ENCODE measurements at regions not wholly inside any gene's neighbourhood (a gene's known extent, or its start where the extent isn't known, plus 50 kb on each side); places are given as distances from the start of the nearest gene placed in this dataset.

DNA sequence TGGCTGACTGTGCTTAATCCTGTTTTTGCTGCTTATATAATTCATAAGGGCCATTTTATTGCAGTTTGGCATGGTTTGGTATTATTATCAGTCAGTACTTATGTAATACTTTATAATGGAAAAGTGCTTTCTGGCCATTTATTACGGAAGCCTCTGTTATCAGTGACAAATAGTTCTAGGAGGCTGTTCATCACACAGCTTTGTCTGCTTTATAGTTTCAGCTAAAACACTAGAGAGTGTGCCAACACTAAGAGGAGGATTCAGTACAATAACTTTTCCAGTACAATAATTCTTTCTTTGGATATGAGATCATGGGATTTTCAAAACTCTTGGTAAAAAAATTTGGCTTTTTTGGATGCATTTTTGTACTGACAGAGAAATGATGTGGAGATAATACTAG, 102.9 kb upstream of the PTGFR start:
- TF ChIP-seq CTCF (IDR thresholded peaks at IDR 0.05) = no peak
- no peak for TF ChIP-seq POLR2A (IDR thresholded peaks at IDR 0.05)

Measured in heart left ventricle (tissue), 13 donors.